ENCODE measurements at regions not wholly inside any gene's neighbourhood (a gene's known extent, or its start where the extent isn't known, plus 50 kb on each side); places are given as distances from the start of the nearest gene placed in this dataset.

DNA sequence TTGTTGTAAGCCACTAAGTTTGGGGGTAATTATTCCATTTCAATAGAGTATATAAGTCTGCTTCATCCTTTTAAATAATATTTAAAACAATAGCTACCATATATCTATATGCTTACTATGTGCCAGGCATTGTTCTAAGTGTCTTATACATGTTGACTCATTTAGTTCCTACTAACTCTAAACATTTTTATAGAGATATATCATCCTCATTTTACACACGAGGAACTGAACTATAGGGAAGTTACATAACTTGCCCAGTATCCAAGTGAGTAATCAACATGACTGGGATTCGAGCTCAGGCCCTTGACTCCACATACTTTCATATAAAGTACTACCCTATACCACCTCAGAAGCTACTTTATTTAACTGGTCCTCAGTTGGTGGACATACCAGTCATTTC is 175.3 kb upstream of the RAI2 start:
- intact Hi-C loops (cut with micrococcal nuclease): no loop called here

More for the DNA sequence above, 175.3 kb upstream of the RAI2 start:
- dilution Hi-C loops (cut with MboI; ENCODE audit: extremely low pct_ligation_motif_present, low sequenced_read_pairs): no loop called here
- H3K9me3 ChIP-seq (replicated peaks; ENCODE audit: control insufficient read depth, insufficient read depth, low read length): no peaks in the 10 kb centered on the region
- DNase-seq (ENCODE audit: low read depth, low spot score): no peak
- BruUV-seq (replicated peaks): no TSS peak
- no peaks in the 10 kb centered on the region for H3K27me3 ChIP-seq (ENCODE audit: control insufficient read depth in 2 of 2, insufficient read depth in 2 of 2, low read length in 2 of 2)
- H2AFZ ChIP-seq (ENCODE audit: low read depth, low read length): no peak overlapping the region
- ChIA-PET POLR2A (no interaction called here), CTCF (no interaction called here)
- TF ChIP-seq MAX (IDR thresholded peaks at IDR 0.05; ENCODE audit: insufficient read depth, insufficient read length) (no peak), FOS (IDR thresholded peaks at IDR 0.05; ENCODE audit: borderline replicate concordance, insufficient read depth, low read length) (no peak), GATA2 (IDR thresholded peaks at IDR 0.05; ENCODE audit: insufficient read depth, insufficient read length, low read depth, low read length) (no peak), JUN (IDR thresholded peaks at IDR 0.05; ENCODE audit: borderline replicate concordance, insufficient read depth, insufficient read length, low read depth) (no peak), POLR2AphosphoS5 (IDR thresholded peaks at IDR 0.05; ENCODE audit: insufficient read depth, low read depth, low read length) (no peak), MYC (IDR thresholded peaks at IDR 0.05; ENCODE audit: low read depth, low read length) (no peak), POLR2A (IDR thresholded peaks at IDR 0.05; ENCODE audit: low read depth, low read length) (no peak), EZH2 (IDR thresholded peaks at IDR 0.05; ENCODE audit: borderline replicate concordance, low read depth, low read length, severe bottlenecking) (no peak)
- TF ChIP-seq, protein P1, sequence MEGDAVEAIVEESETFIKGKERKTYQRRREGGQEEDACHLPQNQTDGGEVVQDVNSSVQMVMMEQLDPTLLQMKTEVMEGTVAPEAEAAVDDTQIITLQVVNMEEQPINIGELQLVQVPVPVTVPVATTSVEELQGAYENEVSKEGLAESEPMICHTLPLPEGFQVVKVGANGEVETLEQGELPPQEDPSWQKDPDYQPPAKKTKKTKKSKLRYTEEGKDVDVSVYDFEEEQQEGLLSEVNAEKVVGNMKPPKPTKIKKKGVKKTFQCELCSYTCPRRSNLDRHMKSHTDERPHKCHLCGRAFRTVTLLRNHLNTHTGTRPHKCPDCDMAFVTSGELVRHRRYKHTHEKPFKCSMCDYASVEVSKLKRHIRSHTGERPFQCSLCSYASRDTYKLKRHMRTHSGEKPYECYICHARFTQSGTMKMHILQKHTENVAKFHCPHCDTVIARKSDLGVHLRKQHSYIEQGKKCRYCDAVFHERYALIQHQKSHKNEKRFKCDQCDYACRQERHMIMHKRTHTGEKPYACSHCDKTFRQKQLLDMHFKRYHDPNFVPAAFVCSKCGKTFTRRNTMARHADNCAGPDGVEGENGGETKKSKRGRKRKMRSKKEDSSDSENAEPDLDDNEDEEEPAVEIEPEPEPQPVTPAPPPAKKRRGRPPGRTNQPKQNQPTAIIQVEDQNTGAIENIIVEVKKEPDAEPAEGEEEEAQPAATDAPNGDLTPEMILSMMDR (IDR thresholded peaks at IDR 0.05; ENCODE audit: extremely low read depth in 1 of 2, insufficient read depth in 1 of 2, low read depth in 1 of 2, low read length in 2 of 2): no peak
- H3K9ac ChIP-seq (replicated peaks; ENCODE audit: extremely low read depth, insufficient read depth, low read length): no peak overlapping the region
- H3K27ac ChIP-seq (ENCODE audit: insufficient read depth, low read depth, low read length): no peak overlapping the region
- no peaks in the 10 kb centered on the region for H3K79me2 ChIP-seq (ENCODE audit: control insufficient read depth, insufficient read depth, low read length)
- no peaks in the 10 kb centered on the region for H3K9me1 ChIP-seq (replicated peaks; ENCODE audit: control insufficient read depth, extremely low read depth, insufficient read depth, low read length)
- no peak overlapping the region for H3K4me2 ChIP-seq (ENCODE audit: insufficient read depth, low read length)
- no peak for FAIRE-seq
- no peaks in the 10 kb centered on the region for H4K20me1 ChIP-seq (replicated peaks; ENCODE audit: control insufficient read depth, extremely low read depth, insufficient read depth, low read length)
- no peaks in the 10 kb centered on the region for H3K4me1 ChIP-seq (ENCODE audit: control insufficient read depth, extremely low read depth, insufficient read depth, low read length)
- no peak overlapping the region for H3K4me3 ChIP-seq (replicated peaks in 1 of 3; ENCODE audit: insufficient read depth in 1 of 3, low read depth in 1 of 3, low read length in 3 of 3)
- no peaks in the 10 kb centered on the region for H3K36me3 ChIP-seq (ENCODE audit: control insufficient read depth in 2 of 2, extremely low read depth in 1 of 2, insufficient read depth in 2 of 2, low read length in 2 of 2)

All from endothelial cell of umbilical vein (primary cell).